ENCODE measurements at regions not wholly inside any gene's neighbourhood (a gene's known extent, or its start where the extent isn't known, plus 50 kb on each side); places are given as distances from the start of the nearest gene placed in this dataset.

GRCh38 chr10:105743343-105744056 lies 1102.4 kb downstream of the SORCS3 start:
- Histone ChIP-seq H3K4me3 (ENCODE audit: insufficient read depth, low read depth, low read length) (no peak overlapping the region), H3K14ac (replicated peaks; ENCODE audit: low read depth, low read length) (no peak overlapping the region), H2BK120ac (ENCODE audit: low read depth, low read length) (no peak overlapping the region), H2AFZ (replicated peaks; ENCODE audit: low read length, poor library complexity) (no peak overlapping the region), H3K4me1 (ENCODE audit: control insufficient read depth, insufficient read depth, low read length) (no peaks in the 10 kb centered on the region), H4K91ac (ENCODE audit: insufficient read depth, low read depth, low read length) (no peak overlapping the region), H4K8ac (ENCODE audit: low read depth in 2 of 2, low read length in 2 of 2) (no peak overlapping the region), H3K4me2 (ENCODE audit: low read depth, low read length) (no peak overlapping the region), H2AK9ac (replicated peaks; ENCODE audit: low read depth, low read length, poor library complexity) (no peak overlapping the region), H3K27ac (ENCODE audit: insufficient read depth, low read length) (no peak overlapping the region), H2BK20ac (ENCODE audit: low read depth, low read length) (no peak overlapping the region), H4K5ac (ENCODE audit: low read depth, low read length) (no peak overlapping the region), H3K9ac (ENCODE audit: low read depth, low read length) (no peak overlapping the region), H2BK5ac (ENCODE audit: low read depth, low read length, poor library complexity, severe bottlenecking) (no peak overlapping the region), H4K20me1 (ENCODE audit: insufficient read depth, low read length) (no peaks in the 10 kb centered on the region), H3K9me1 (ENCODE audit: insufficient read depth, low read length) (no peaks in the 10 kb centered on the region), H3K27me3 (ENCODE audit: control insufficient read depth, insufficient read depth, low read length) (no peaks in the 10 kb centered on the region), H3K18ac (ENCODE audit: low read depth, low read length) (no peak overlapping the region), H3K36me3 (ENCODE audit: control insufficient read depth, insufficient read depth, low read length) (no peaks in the 10 kb centered on the region), H2AK5ac (ENCODE audit: low read depth, low read length) (no peak overlapping the region), H3K9me3 (ENCODE audit: control insufficient read depth, insufficient read depth, low read length) (peaks cover 3% of the 10 kb centered on the region), H3K56ac (ENCODE audit: extremely low read depth, insufficient read depth, low read length) (no peak overlapping the region), H2BK15ac (ENCODE audit: low read depth, low read length) (no peak overlapping the region), H3K4ac (ENCODE audit: low read depth, low read length) (no peak overlapping the region), H3K23ac (ENCODE audit: low read depth, low read length) (no peak overlapping the region), H3K79me1 (ENCODE audit: low read depth in 1 of 2, low read length in 2 of 2) (no peaks in the 10 kb centered on the region)
- in situ Hi-C loops (cut with MboI; ENCODE audit: low sequenced_read_pairs) = no loop called here
- no peak for DNase-seq
- no TSS peak for BruUV-seq (replicated peaks)
- dilution Hi-C loops (cut with HindIII; ENCODE audit: low sequenced_read_pairs, unreplicated experiment) = no loop called here
- ChIA-PET POLR2A (ENCODE audit: unreplicated experiment) (no interaction called here), CTCF (no interaction called here)
- WGBS, 2 experiments (ENCODE audit: extremely low coverage in 2 of 2, insufficient read length in 1 of 2) = no CpG with 5 or more reads among the region's 4 CpGs
- TF ChIP-seq BHLHE40 (IDR thresholded peaks at IDR 0.05; ENCODE audit: low read depth, low read length) (no peak), MXI1 (IDR thresholded peaks at IDR 0.05; ENCODE audit: borderline replicate concordance, low read depth, low read length) (no peak), RAD21 (IDR thresholded peaks at IDR 0.05; ENCODE audit: low read length) (no peak), POLR2A (IDR thresholded peaks at IDR 0.05; ENCODE audit: low read depth, low read length) (no peak), CHD1 (IDR thresholded peaks at IDR 0.05; ENCODE audit: low read depth, low read length) (no peak), CEBPB (IDR thresholded peaks at IDR 0.05; ENCODE audit: low read depth, low read length) (no peak), SMC3 (IDR thresholded peaks at IDR 0.05; ENCODE audit: low read depth, low read length) (no peak), FOS (IDR thresholded peaks at IDR 0.05; ENCODE audit: low read depth, low read length) (no peak), NFE2L2 (IDR thresholded peaks at IDR 0.05; ENCODE audit: low read depth, low read length) (no peak), USF2 (IDR thresholded peaks at IDR 0.05; ENCODE audit: low read depth, low read length) (no peak), ELK1 (IDR thresholded peaks at IDR 0.05; ENCODE audit: borderline replicate concordance, low read depth, low read length) (no peak), MAZ (IDR thresholded peaks at IDR 0.05; ENCODE audit: borderline replicate concordance, low read depth, low read length) (no peak), RFX5 (IDR thresholded peaks at IDR 0.05; ENCODE audit: low read depth, low read length) (no peak), RCOR1 (IDR thresholded peaks at IDR 0.05; ENCODE audit: insufficient replicate concordance, low read length) (no peak), CTCF (conservative IDR thresholded peaks at IDR 0.05; ENCODE audit: low read depth, low read length) (no peak), MAFK (IDR thresholded peaks at IDR 0.05; ENCODE audit: low read depth, low read length) (no peak)
- ATAC-seq (ENCODE audit: low read depth) = no peak
- intact Hi-C loops (cut with micrococcal nuclease) = no loop called here
